Suprapubic skin (tissue), 4 donors: ENCODE measurements at regions not wholly inside any gene's neighbourhood (a gene's known extent, or its start where the extent isn't known, plus 50 kb on each side); places are given as distances from the start of the nearest gene placed in this dataset.

Experiments used
- DNase-seq, 2 donors: peaks; one replicate each; pipeline ENCODE4 v3.0.0-alpha.2; 2019; ENCODE audit warnings: low spot score in 2 of 2
- H3K27ac ChIP-seq: fragments of 200-600 bp; sonication (generic); one replicate; pipeline ENCODE4 v1.5.1; 2019
- H3K27me3 ChIP-seq: fragments of 200-600 bp; sonication (generic); one replicate; pipeline ENCODE4 v1.5.1; 2019
- H3K36me3 ChIP-seq: fragments of 200-600 bp; sonication (generic); one replicate; pipeline ENCODE4 v1.5.1; 2019
- H3K4me1 ChIP-seq: fragments of 200-600 bp; sonication (generic); one replicate; pipeline ENCODE4 v1.5.1; 2019
- H3K4me3 ChIP-seq: fragments of 200-600 bp; sonication (generic); one replicate; pipeline ENCODE4 v1.5.1; 2019; ENCODE audit warnings: mild to moderate bottlenecking
- H3K9me3 ChIP-seq: fragments of 200-600 bp; sonication (generic); one replicate; pipeline ENCODE4 v1.5.1; 2019
- CTCF ChIP-seq, 2 donors: fragments of 200-600 bp in 1 of 2; fragments of 450-650 bp in 1 of 2; sonication (generic) in 1 of 2; IDR thresholded peaks; one replicate each; pipeline ENCODE4 v1.5.1; 2016 to 2019; ENCODE audit warnings: antibody characterized with exemption in 2 of 2, mild to moderate bottlenecking in 1 of 2, moderate library complexity in 1 of 2
- EP300 ChIP-seq: sonication (generic); formaldehyde crosslinking; IDR thresholded peaks from one replicate; pipeline ENCODE4 v1.6.1; 2017; ENCODE audit warnings: antibody characterized with exemption
- POLR2A ChIP-seq, 2 donors: fragments of 450-650 bp; IDR thresholded peaks; one replicate each; pipeline ENCODE4 v1.6.1; 2017; ENCODE audit warnings: antibody characterized with exemption in 2 of 2, mild to moderate bottlenecking in 2 of 2, moderate library complexity in 2 of 2
- POLR2AphosphoS5 ChIP-seq, 3 donors: sonication (generic); formaldehyde crosslinking; IDR thresholded peaks; one replicate each; pipeline ENCODE4 v1.6.1; 2017; ENCODE audit warnings: antibody characterized with exemption in 3 of 3
- WGBS: methylation state at CpG from one replicate; pipeline ENCODE4 v1.1.5; 2018; 5-methylcytosine and 5-hydroxymethylcytosine counted together

GRCh38 chr13:34623331-34623730 is 318.7 kb upstream of the NBEA start:
- TF ChIP-seq EP300 (no peak), POLR2AphosphoS5 (IDR thresholded peaks at IDR 0.05) (no peak), POLR2A (IDR thresholded peaks at IDR 0.05) (no peak), CTCF (IDR thresholded peaks at IDR 0.05) (no peak)
- Histone ChIP-seq H3K27me3 (no peaks in the 10 kb centered on the region), H3K9me3 (no peaks in the 10 kb centered on the region), H3K4me1 (no peaks in the 10 kb centered on the region), H3K36me3 (no peaks in the 10 kb centered on the region), H3K4me3 (no peak overlapping the region), H3K27ac (no peak overlapping the region)
- 89% methylated on average over 3 of the region's 4 CpGs for WGBS
- DNase-seq: no peak

- H3K4me1 ChIP-seq: no peaks in the 10 kb centered on the region
- H3K9me3 ChIP-seq: no peaks in the 10 kb centered on the region
- no peak overlapping the region for H3K4me3 ChIP-seq
- no peaks in the 10 kb centered on the region for H3K27me3 ChIP-seq
- DNase-seq: no peak
- H3K27ac ChIP-seq: no peak overlapping the region
- TF ChIP-seq CTCF (IDR thresholded peaks at IDR 0.05) (no peak), POLR2A (IDR thresholded peaks at IDR 0.05) (no peak), POLR2AphosphoS5 (IDR thresholded peaks at IDR 0.05) (no peak), EP300 (no peak)
- H3K36me3 ChIP-seq: no peaks in the 10 kb centered on the region
- 60% methylated on average over 9 of the region's 9 CpGs for WGBS
These were observed 314.4 kb upstream of the NBEA start for GRCh38 chr13:34627509-34628208.

- H3K4me3 ChIP-seq: no peak overlapping the region
- no peaks in the 10 kb centered on the region for H3K27me3 ChIP-seq
- WGBS: 63% methylated on average over 5 of the region's 5 CpGs
- no peak for DNase-seq
- no peaks in the 10 kb centered on the region for H3K9me3 ChIP-seq
- H3K4me1 ChIP-seq: no peaks in the 10 kb centered on the region
- no peaks in the 10 kb centered on the region for H3K36me3 ChIP-seq
- H3K27ac ChIP-seq: no peak overlapping the region
- no peak for TF ChIP-seq POLR2AphosphoS5 (IDR thresholded peaks at IDR 0.05)
- no peak for TF ChIP-seq EP300
- no peak for TF ChIP-seq POLR2A (IDR thresholded peaks at IDR 0.05)
- no peak for TF ChIP-seq CTCF (IDR thresholded peaks at IDR 0.05)
These were observed 313.8 kb upstream of the NBEA start for GRCh38 chr13:34628209-34628682.

GRCh38 chr13:34634448-34634847 is 307.6 kb upstream of the NBEA start:
- H3K4me1 ChIP-seq: no peaks in the 10 kb centered on the region
- no peak overlapping the region for H3K27ac ChIP-seq
- no peak for TF ChIP-seq CTCF (IDR thresholded peaks at IDR 0.05)
- TF ChIP-seq EP300: no peak
- no peak for TF ChIP-seq POLR2A (IDR thresholded peaks at IDR 0.05)
- no peak for TF ChIP-seq POLR2AphosphoS5 (IDR thresholded peaks at IDR 0.05)
- H3K4me3 ChIP-seq: no peak overlapping the region
- DNase-seq: no peak
- no peaks in the 10 kb centered on the region for H3K9me3 ChIP-seq
- no peaks in the 10 kb centered on the region for H3K36me3 ChIP-seq
- WGBS: 81% methylated on average over 2 of the region's 2 CpGs
- H3K27me3 ChIP-seq: no peaks in the 10 kb centered on the region

GRCh38 chr13:34637138-34637537 is 304.9 kb upstream of the NBEA start:
- no peak overlapping the region for H3K4me3 ChIP-seq
- 73% methylated on average over 1 of the region's 1 CpG for WGBS
- H3K27ac ChIP-seq: no peak overlapping the region
- H3K27me3 ChIP-seq: no peaks in the 10 kb centered on the region
- TF ChIP-seq POLR2AphosphoS5 (IDR thresholded peaks at IDR 0.05) (no peak), EP300 (no peak)
- no peaks in the 10 kb centered on the region for H3K4me1 ChIP-seq
- no peaks in the 10 kb centered on the region for H3K36me3 ChIP-seq
- no peaks in the 10 kb centered on the region for H3K9me3 ChIP-seq
- DNase-seq: no peak
